ENCODE measurements at regions not wholly inside any gene's neighbourhood (a gene's known extent, or its start where the extent isn't known, plus 50 kb on each side); places are given as distances from the start of the nearest gene placed in this dataset.

- no peak for TF ChIP-seq CTCF (conservative IDR thresholded peaks at IDR 0.05)
- TF ChIP-seq EZH2 (IDR thresholded peaks at IDR 0.05; ENCODE audit: low read depth), result no peak
These were observed 63.2 kb upstream of the GUCY1A1 start for GRCh38 chr4:155603360-155603891.
